K562 (cell line): ENCODE measurements at regions not wholly inside any gene's neighbourhood (a gene's known extent, or its start where the extent isn't known, plus 50 kb on each side); places are given as distances from the start of the nearest gene placed in this dataset.

ENCODE experiments used
- ATAC-seq: fragments of 200-7000 bp; cut with Tn5 transposase; 3 replicates; pipeline ENCODE4 v1.9.1; 2020; ENCODE audit warnings: moderate library complexity
- BruUV-seq: library from RNA; stranded (reverse); fragments of 400-500 nt; replicated peaks from 2 replicates; lab custom pipeline; 2021; lab: Mats Ljungman, UMichigan
- CTCF ChIA-PET: fragments of 300-600 bp; formaldehyde crosslinking; extraction: SDS; loops from one replicate; lab custom pipeline; 2021; ENCODE audit warnings: low intra/inter-chr PET ratio; lab: Yijun Ruan, JAX
- POLR2A ChIA-PET: fragments of 300-600, 350-650 bp; sonication (Branson Sonifier 250); formaldehyde crosslinking; extraction: SDS; loops from one replicate; lab custom pipeline; 2021; ENCODE audit warnings: antibody characterized with exemption, inconsistent platforms; lab: Yijun Ruan, JAX
- DNase-seq, 4 experiments: peaks; one replicate each; pipeline versions ENCODE4 v3.0.0 to v3.0.0-alpha.2; 2011 to 2018; ENCODE audit warnings: low spot score in 3 of 4, mixed read lengths in 3 of 4; ENCODE audit errors: extremely low read depth in 1 of 4
- FAIRE-seq: peaks from 2 replicates; lab custom pipeline; 2011; peaks lifted over from hg19 to GRCh38; lab: Jason Lieb, UNC
- H2AFZ ChIP-seq: 2 replicates; pipeline ENCODE4 v1.6.0; 2011; ENCODE audit warnings: low read depth, low read length, control low read depth, inconsistent platforms
- H3K27ac ChIP-seq: fragments of 200-600 bp; 3 replicates; pipeline ENCODE4 v1.8.0; 2011; ENCODE audit warnings: low read depth, mild to moderate bottlenecking, control low read depth, inconsistent platforms, low read length, moderate library complexity, mixed read lengths; ENCODE audit errors: extremely low read depth
- H3K27me3 ChIP-seq, 2 experiments: fragments of 300-600 bp in 1 of 2; 2 replicates in 1 of 2; 3 replicates in 1 of 2; pipeline versions ENCODE4 v1.6.0 to v1.8.0; 2011; ENCODE audit warnings: inconsistent platforms in 2 of 2, low read length in 2 of 2, mild to moderate bottlenecking in 1 of 2, mixed read lengths in 1 of 2, moderate library complexity in 1 of 2; ENCODE audit not compliant: control insufficient read depth in 2 of 2, insufficient read depth in 2 of 2
- H3K36me3 ChIP-seq: fragments of 300-600 bp; 3 replicates; pipeline ENCODE4 v1.8.0; 2011; ENCODE audit warnings: mild to moderate bottlenecking, low read length, inconsistent platforms; ENCODE audit not compliant: control insufficient read depth, insufficient read depth
- H3K4me1 ChIP-seq, 2 experiments: fragments of 200-600 bp in 1 of 2; replicated peaks in 1 of 2; 2 replicates in 1 of 2; 3 replicates in 1 of 2; pipeline versions ENCODE4 v1.5.1 to v1.8.0; 2011; ENCODE audit warnings: inconsistent platforms in 2 of 2, low read length in 2 of 2, mild to moderate bottlenecking in 1 of 2, mixed read lengths in 1 of 2, moderate library complexity in 1 of 2; ENCODE audit not compliant: control insufficient read depth in 2 of 2, insufficient read depth in 2 of 2
- H3K4me2 ChIP-seq: 2 replicates; pipeline ENCODE4 v1.6.1; 2011; ENCODE audit warnings: low read length, control low read depth, inconsistent platforms, mixed read lengths; ENCODE audit not compliant: insufficient read depth
- H3K4me3 ChIP-seq: fragments of 200-600 bp; sonication (generic), shearing (Covaris generic); 2 replicates; pipeline ENCODE4 v1.5.1; 2016; ENCODE audit warnings: control low read depth, inconsistent platforms
- H3K79me2 ChIP-seq: fragments of 200-600 bp; 3 replicates; pipeline ENCODE4 v1.8.0; 2011; ENCODE audit warnings: low read length, inconsistent platforms; ENCODE audit not compliant: control insufficient read depth, insufficient read depth
- H3K9ac ChIP-seq, 2 experiments: 2 replicates each; pipeline versions ENCODE4 v1.6.0 to v1.6.1; 2011; ENCODE audit warnings: low read depth in 2 of 2, low read length in 2 of 2, control low read depth in 1 of 2, inconsistent platforms in 1 of 2, mild to moderate bottlenecking in 1 of 2, mixed read lengths in 1 of 2; ENCODE audit not compliant: insufficient read depth in 1 of 2
- H3K9me1 ChIP-seq: one replicate; pipeline ENCODE4 v1.6.0; 2011; ENCODE audit warnings: inconsistent platforms, mild to moderate bottlenecking, low read length, moderate library complexity; ENCODE audit not compliant: control insufficient read depth, insufficient read depth
- H3K9me3 ChIP-seq: replicated peaks from 2 replicates; pipeline ENCODE4 v1.5.1; 2011; ENCODE audit warnings: low read depth, low read length, inconsistent platforms; ENCODE audit not compliant: control insufficient read depth, insufficient read depth
- H4K20me1 ChIP-seq: replicated peaks from 2 replicates; pipeline ENCODE4 v1.6.1; 2011; ENCODE audit warnings: low read length, inconsistent platforms, mixed read lengths; ENCODE audit not compliant: control insufficient read depth, insufficient read depth
- MTA3 ChIP-seq: fragments of 450-650 bp; formaldehyde crosslinking; IDR thresholded peaks from 2 replicates; pipeline ENCODE4 v1.6.1; 2017; ENCODE audit warnings: mild to moderate bottlenecking, borderline replicate concordance
- MTF1 ChIP-seq: fragments of 250-450 bp; sonication (Bioruptor Pico); IDR thresholded peaks from 2 replicates; pipeline ENCODE4 v1.9.0; 2021; ENCODE audit warnings: moderate library complexity, mild to moderate bottlenecking, inconsistent platforms, borderline replicate concordance
- RAD21 ChIP-seq, 2 experiments: fragments of 250-450 bp in 1 of 2; fragments of 450-650 bp in 1 of 2; sonication (Bioruptor Pico) in 1 of 2; formaldehyde crosslinking in 1 of 2; IDR thresholded peaks in 1 of 2; conservative IDR thresholded peaks in 1 of 2; 2 replicates each; pipeline versions ENCODE4 v1.4.0 to v1.8.0; 2020 to 2022; ENCODE audit warnings: mild to moderate bottlenecking in 2 of 2, moderate library complexity in 1 of 2
- SNRNP70 ChIP-seq: fragments of 200-400 bp; formaldehyde crosslinking; optimal IDR thresholded peaks from 2 replicates; pipeline ENCODE3; 2017; ENCODE audit warnings: low read depth, low read length
- WHSC1 ChIP-seq: IDR thresholded peaks from one replicate; pipeline ENCODE4 v1.6.1; 2012; ENCODE audit warnings: low read length, control low read depth, inconsistent platforms
- ZNF165 ChIP-seq: fragments of 250-450 bp; sonication (Bioruptor Pico); IDR thresholded peaks from 2 replicates; pipeline ENCODE4 v1.4.0; 2020; ENCODE audit warnings: borderline replicate concordance
- WGBS: fragments of 100-300 bp; shearing (Covaris generic); methylation state at CpG from one replicate; pipeline ENCODE4 v1.1.6; 2016; ENCODE audit warnings: low coverage, mixed read lengths; ENCODE audit not compliant: insufficient coverage; ENCODE audit errors: missing lambda C conversion rate; 5-methylcytosine and 5-hydroxymethylcytosine counted together
- in situ Hi-C: fragments of 300-500 bp; cut with MboI; formaldehyde crosslinking; loops from 4 replicates; pipeline ENCODE4 v1.15.0; 2018; ENCODE audit warnings: inconsistent platforms, mixed read lengths
- intact Hi-C: fragments of 100-400 bp; cut with micrococcal nuclease; formaldehyde crosslinking; loops from 2 replicates; pipeline ENCODE4 v1.14.2; 2022
- TF ChIP-seq, protein P1 (sequence below), 3 experiments: IDR thresholded peaks in 2 of 3; conservative IDR thresholded peaks in 1 of 3; 2 replicates each; pipeline ENCODE4 v1.5.1; 2011 to 2012; ENCODE audit warnings: low read length in 3 of 3, mild to moderate bottlenecking in 3 of 3, control low read depth in 2 of 3, improper control_type of control experiment in 1 of 3, inconsistent platforms in 1 of 3, low read depth in 1 of 3, mixed read lengths in 1 of 3, moderate library complexity in 1 of 3; ENCODE audit not compliant: insufficient read depth in 2 of 3

DNA sequence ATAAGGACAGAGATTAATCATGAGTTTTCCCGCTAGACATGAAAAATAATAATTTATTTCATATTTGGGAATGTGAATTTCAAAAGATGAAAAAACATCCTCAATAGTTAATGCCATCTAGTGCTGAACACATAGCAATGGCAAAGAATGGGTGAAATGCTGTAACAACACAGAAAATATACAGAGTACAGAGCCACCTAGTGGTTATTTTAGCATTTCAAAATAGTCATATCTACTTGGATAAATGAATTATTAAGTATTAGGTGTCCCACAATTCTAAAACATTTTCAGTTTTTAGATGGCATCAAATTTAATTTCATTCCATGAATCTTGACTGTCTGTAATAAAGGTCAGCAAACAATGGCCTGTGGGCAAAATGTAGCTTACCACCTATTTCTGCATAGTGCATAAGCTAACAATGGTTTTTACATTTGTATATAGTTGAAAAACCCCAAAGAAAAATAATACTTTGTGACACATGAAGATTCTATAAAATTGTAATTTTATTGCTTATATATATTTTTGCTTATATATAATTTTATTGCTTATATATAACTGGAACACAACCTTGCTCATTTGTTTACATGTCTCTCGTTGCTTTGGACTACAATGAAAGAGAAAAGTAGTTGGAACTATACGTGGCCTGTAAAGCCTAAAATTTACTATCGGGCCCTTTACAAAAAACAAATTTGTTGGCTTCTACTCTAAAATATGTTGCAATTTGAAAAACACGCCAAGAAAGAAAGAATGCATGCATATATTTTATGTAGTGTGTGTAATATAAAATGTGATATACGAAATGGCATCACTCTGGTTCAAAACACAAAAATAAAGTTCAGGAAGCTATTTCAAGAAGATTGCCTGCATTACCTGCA is 99.1 kb upstream of the FAM47C start:
- Histone ChIP-seq H3K27me3 (no peaks in the 10 kb centered on the region), H3K4me3 (no peak overlapping the region), H3K9me1 (no peaks in the 10 kb centered on the region), H2AFZ (no peak overlapping the region), H3K27ac (no peak overlapping the region), H3K4me2 (no peak overlapping the region), H3K79me2 (no peaks in the 10 kb centered on the region), H3K36me3 (no peaks in the 10 kb centered on the region), H3K4me1 (no peaks in the 10 kb centered on the region), H3K9ac (no peak overlapping the region), H4K20me1 (no peaks in the 10 kb centered on the region), H3K9me3 (no peaks in the 10 kb centered on the region)
- CTCF ChIA-PET, result no interaction called here
- TF ChIP-seq MTA3 (no peak), WHSC1 (no peak), SNRNP70 (no peak), MTF1 (no peak), ZNF165 (CRISPR knock-in tag) (no peak), RAD21 (CRISPR knock-in tag; conservative IDR thresholded peaks at IDR 0.05 in 1 of 2, IDR thresholded peaks at IDR 0.05 in 1 of 2) (peak; percentile 27 to 45; a peak in 3 of 4 replicates)
- TF ChIP-seq, protein P1, sequence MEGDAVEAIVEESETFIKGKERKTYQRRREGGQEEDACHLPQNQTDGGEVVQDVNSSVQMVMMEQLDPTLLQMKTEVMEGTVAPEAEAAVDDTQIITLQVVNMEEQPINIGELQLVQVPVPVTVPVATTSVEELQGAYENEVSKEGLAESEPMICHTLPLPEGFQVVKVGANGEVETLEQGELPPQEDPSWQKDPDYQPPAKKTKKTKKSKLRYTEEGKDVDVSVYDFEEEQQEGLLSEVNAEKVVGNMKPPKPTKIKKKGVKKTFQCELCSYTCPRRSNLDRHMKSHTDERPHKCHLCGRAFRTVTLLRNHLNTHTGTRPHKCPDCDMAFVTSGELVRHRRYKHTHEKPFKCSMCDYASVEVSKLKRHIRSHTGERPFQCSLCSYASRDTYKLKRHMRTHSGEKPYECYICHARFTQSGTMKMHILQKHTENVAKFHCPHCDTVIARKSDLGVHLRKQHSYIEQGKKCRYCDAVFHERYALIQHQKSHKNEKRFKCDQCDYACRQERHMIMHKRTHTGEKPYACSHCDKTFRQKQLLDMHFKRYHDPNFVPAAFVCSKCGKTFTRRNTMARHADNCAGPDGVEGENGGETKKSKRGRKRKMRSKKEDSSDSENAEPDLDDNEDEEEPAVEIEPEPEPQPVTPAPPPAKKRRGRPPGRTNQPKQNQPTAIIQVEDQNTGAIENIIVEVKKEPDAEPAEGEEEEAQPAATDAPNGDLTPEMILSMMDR (IDR thresholded peaks at IDR 0.05 in 2 of 3, conservative IDR thresholded peaks at IDR 0.05 in 1 of 3; ENCODE audit: insufficient read depth in 2 of 3, low read depth in 1 of 3, low read length in 3 of 3), result peak in 2 of 3 experiments; percentile 14 to 43; a peak in 3 of 6 replicates
- no TSS peak for BruUV-seq
- in situ Hi-C loops, result no loop called here
- DNase-seq (peak; percentile 1 to 12 (median 7)), FAIRE-seq (no peak), ATAC-seq (no peak)
- POLR2A ChIA-PET, result no interaction called here
- 0% methylated on average over 6 of the region's 6 CpGs for WGBS
- intact Hi-C loops, result no loop called here
